GM18519 (cell line): ENCODE measurements at regions not wholly inside any gene's neighbourhood (a gene's known extent, or its start where the extent isn't known, plus 50 kb on each side); places are given as distances from the start of the nearest gene placed in this dataset.

Experiments used
- ATAC-seq: cut with Tn5 transposase; IDR thresholded peaks from one replicate; pipeline ENCODE4 v1.9.1; 2021; ENCODE audit warnings: mild to moderate bottlenecking, moderate library complexity; ENCODE audit not compliant: unreplicated experiment, low FRiP score

GRCh38 chr20:10916312-10916711, 242.5 kb upstream of the JAG1 start:
- no peak for ATAC-seq

GRCh38 chr20:10917826-10918225, 244.0 kb upstream of the JAG1 start:
- ATAC-seq, result no peak

DNA sequence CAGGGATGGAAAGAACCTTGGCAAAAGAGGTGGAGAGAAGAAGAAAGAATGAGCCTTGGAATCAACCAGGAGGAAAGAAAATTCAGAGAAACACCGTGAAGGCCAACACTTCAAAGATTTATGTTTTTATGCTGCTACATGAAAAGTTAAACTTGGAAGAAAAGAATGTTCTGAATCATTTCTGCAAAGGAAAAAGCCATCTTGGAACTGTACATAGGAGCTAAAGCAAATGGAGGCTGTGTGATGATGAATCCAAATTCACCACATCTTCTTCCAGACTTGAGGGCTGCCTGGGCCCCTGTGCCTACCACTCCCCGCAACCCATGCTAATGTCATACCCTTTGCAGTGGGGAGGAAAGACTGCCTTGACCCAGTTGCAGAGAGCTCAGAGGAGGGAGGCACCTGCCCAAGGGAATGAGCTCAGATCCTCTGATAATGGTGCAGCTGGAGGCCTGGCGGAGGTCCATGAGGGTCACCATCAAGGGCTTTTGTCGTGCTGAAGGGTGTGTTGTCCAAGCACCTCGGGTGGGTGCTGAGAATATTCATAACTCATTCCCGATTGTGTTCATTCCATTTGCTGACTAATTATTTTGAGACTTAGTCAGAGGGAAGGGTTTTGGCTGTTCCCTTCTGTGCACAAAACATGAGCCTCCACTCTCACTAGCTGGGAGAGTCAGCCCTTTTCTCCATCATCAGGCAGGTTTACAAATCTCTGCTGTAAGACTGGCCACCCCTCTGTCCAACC, 245.8 kb upstream of the JAG1 start:
- ATAC-seq, result no peak

DNA sequence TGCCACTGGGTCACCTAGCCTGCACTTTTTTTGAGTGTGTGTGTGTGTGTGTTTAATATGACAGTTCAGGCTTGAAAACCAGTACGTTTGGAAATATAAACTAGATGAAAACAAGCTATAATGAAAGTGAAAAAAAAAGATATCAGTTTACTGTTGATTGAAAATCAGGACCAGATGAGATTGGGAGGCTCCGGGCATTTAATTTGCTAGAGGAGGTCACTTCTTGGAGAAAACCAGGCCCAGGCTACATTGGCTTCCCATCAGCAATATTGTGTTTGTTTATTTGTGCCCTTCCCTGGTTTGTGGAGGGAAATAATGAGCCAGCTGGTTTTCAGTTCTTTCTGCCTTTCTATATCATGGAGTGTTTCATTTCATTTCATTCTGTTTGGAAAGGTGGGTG, 246.6 kb upstream of the JAG1 start:
- ATAC-seq, result no peak

DNA sequence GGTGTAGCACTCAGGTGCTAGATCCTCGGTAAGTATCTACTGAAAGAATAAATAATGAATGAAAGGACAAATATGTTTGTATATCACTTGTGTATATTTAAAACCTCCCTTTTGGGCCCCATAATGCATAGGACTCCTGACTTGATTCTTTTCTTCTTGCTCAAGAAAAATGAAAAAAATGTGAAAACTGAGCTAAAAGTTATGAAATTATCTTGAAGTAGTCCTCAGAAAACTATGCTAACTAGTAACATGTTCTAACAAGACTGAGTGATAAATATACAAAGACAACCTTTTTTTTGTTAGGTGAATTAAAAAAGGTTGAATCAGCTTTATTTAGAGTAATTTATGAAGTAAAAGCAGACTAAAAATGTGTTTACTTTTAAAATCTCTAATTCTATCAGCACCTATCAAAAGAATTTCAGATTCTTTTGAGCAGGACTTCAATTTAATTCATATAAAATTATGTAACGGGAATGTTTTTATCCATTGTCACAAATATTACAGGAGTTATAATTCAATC, 247.8 kb upstream of the JAG1 start:
- ATAC-seq, result no peak

- no peak for ATAC-seq
These were observed 248.7 kb upstream of the JAG1 start for GRCh38 chr20:10922506-10922905.

DNA sequence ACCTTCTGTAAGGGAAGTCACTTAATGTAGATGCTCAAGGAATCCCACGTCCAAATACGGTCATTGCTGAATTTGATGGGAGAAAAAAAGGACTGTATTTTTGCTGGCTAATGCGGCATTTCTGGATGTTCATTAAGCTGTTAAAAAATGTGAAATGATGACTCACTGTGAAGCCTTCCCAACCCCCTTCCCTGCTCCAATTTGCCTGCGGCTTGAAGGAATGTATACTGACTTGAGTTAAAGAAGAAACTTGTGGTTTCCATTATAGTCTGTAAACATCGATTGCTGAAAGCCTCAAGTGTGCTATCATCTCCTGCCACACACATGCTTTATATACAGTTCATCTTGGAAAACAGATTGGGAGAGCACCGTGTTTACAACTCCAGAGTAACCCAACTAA, 249.1 kb upstream of the JAG1 start:
- no peak for ATAC-seq

DNA sequence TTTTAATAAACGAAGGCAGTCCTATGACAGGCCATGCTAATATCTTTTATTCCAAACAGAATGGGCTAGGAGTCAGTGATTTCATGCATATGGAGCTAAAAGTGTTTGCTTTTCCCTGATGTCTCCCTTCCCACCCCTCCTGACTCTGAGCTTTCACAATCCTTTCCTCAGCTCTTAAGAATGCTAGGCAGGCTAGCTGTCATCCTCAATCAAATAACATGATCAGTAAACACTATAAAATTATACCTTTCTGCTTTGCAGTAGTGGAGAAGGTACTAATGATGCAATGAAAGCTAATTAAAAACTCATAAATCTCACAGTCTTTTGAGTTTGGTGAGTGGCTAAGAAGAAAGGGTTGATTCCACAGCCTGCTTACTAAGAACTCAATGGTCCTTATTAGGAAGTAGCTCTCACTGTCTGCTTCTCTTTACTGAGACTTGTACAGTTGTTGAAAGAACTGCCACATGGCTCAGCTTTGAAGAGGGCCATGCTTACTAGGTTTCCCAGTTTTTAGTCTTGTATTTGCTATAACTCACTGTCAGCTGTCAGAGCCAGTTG, 250.9 kb upstream of the JAG1 start:
- no peak for ATAC-seq

GRCh38 chr20:10925767-10926166, 252.0 kb upstream of the JAG1 start:
- no peak for ATAC-seq

- no peak for ATAC-seq
These were observed 253.3 kb upstream of the JAG1 start for GRCh38 chr20:10927011-10927583.

GRCh38 chr20:10927936-10928840, 254.4 kb upstream of the JAG1 start:
- ATAC-seq, result no peak

DNA sequence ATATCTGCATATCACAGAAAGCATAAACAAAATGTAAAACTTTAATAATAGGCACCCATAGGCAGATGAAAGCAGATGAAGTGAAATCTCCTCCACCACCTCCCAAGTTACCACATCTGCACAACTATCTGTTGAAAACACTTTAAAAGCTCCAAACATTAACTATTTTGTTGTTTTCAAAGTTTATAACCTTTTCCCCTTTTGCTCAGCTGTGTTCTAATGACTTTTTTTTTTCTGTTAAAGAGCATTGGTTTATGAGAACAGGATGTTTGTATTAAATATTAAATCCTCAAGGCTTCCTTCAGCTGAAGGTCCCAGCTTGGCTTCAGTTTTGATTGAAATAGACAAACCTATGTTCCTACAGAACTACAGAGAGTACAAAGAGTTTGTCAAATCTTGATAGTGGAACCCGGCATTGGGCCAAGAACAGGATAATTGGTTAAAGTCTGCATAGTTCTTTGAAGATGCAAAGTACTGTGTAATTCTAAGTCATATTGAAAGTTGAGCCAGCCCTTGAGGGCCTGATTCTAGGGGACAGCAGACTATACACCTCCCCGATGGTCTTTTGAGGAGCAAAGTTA, 255.1 kb upstream of the JAG1 start:
- ATAC-seq, result no peak

GRCh38 chr20:10935658-10936402, 262.0 kb upstream of the JAG1 start:
- ATAC-seq, result no peak

DNA sequence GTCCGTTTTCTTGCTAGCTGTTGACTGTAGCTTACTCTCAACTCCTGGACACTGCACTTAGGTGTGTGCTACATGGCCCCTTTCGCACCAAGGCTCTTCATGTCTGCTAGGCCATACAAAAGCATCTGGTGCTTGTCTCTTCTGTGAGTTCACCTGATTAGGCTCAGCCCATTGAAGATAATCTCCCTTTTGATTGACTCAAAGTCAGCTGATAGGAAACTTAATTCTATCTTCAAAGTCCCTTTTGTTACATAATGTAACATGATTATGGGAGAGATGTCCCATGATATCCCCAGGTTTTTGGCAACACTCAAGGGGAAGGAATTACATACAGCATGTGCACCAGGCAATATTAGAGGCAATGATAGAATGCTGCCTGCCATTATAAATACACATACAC, 263.0 kb upstream of the JAG1 start:
- ATAC-seq, result no peak

GRCh38 chr20:10939331-10939941, 265.6 kb upstream of the JAG1 start:
- no peak for ATAC-seq

DNA sequence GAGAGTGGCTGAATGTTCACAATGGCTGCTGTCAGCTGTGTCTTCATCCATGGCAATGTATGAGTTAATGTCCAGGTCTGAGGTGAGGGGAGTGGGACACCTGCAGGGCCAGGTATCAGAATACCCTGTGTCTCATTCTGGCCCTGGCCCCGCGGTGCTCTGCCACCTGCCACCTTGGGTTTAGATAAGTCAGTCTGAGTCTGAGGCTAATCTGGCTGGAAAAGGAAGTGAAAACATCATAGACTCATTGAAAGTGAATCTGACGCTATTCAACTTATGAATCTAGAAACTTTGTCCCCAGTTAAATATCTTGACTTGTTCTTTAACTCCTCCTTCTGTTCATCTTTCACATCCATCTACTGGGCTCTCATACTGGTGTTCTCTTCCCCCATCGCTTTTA, 267.1 kb upstream of the JAG1 start:
- peak; percentile 97 for ATAC-seq

GRCh38 chr20:10943686-10944265, 270.0 kb upstream of the JAG1 start:
- no peak for ATAC-seq

GRCh38 chr20:10946124-10946880, 272.5 kb upstream of the JAG1 start:
- ATAC-seq, result no peak
